Uterus (tissue), 2 donors: ENCODE measurements at regions not wholly inside any gene's neighbourhood (a gene's known extent, or its start where the extent isn't known, plus 50 kb on each side); places are given as distances from the start of the nearest gene placed in this dataset.

Experiments
- CTCF ChIP-seq, 4 experiments: fragments of 200-600 bp in 2 of 4; fragments of 450-650 bp in 2 of 4; sonication (generic) in 2 of 4; IDR thresholded peaks; one replicate each; pipeline ENCODE4 v1.5.1; 2016 to 2019; ENCODE audit warnings: antibody characterized with exemption in 4 of 4, mild to moderate bottlenecking in 2 of 4, moderate library complexity in 1 of 4
- POLR2A ChIP-seq, 2 donors: fragments of 450-650 bp; IDR thresholded peaks; one replicate each; pipeline ENCODE4 v1.6.1; 2016; ENCODE audit warnings: antibody characterized with exemption in 2 of 2, mild to moderate bottlenecking in 1 of 2, moderate library complexity in 1 of 2

GRCh38 chr5:28156981-28157380 is 1118.6 kb upstream of the CDH9 start:
- TF ChIP-seq CTCF (IDR thresholded peaks at IDR 0.05) (no peak), POLR2A (IDR thresholded peaks at IDR 0.05) (no peak)
